A673 (cell line): ENCODE measurements at regions not wholly inside any gene's neighbourhood (a gene's known extent, or its start where the extent isn't known, plus 50 kb on each side); places are given as distances from the start of the nearest gene placed in this dataset.

ENCODE experiments used
- EZH2 ChIP-seq: fragments of 200-600 bp; sonication (generic); IDR thresholded peaks from 2 replicates; pipeline ENCODE4 v1.6.1; 2017; ENCODE audit warnings: borderline replicate concordance, low read depth, mild to moderate bottlenecking, mixed read lengths, antibody characterized with exemption, low read length; ENCODE audit not compliant: poor library complexity, severe bottlenecking
- TF ChIP-seq, protein P1 (sequence below): fragments of 300-800, 200-600 bp; sonication (generic); conservative IDR thresholded peaks from 2 replicates; pipeline ENCODE4 v1.5.1; 2017; ENCODE audit warnings: low read depth, mild to moderate bottlenecking, antibody characterized with exemption, low read length, moderate library complexity, mixed read lengths

DNA sequence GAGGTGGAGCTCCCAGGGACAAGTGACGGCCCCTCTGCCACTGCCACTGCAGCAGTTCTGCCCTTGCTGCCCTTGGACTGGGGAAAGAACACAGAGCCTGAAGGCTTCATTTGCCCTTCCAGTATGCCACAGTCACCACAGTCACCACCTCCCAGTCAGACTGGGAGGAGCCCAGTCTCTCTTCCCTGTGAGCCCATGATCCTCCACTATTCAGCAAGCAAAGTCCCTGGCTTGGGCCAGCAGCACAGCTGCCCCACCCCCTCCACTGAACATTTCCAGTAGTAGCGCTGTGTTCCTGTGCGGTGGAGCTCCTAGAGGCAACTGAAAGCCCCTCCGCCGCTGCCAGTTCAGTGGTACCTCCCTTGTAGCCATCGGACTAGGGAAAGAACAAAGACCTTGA, 329.4 kb downstream of the MAN2A1 start:
- no peak for TF ChIP-seq EZH2
- TF ChIP-seq, protein P1, sequence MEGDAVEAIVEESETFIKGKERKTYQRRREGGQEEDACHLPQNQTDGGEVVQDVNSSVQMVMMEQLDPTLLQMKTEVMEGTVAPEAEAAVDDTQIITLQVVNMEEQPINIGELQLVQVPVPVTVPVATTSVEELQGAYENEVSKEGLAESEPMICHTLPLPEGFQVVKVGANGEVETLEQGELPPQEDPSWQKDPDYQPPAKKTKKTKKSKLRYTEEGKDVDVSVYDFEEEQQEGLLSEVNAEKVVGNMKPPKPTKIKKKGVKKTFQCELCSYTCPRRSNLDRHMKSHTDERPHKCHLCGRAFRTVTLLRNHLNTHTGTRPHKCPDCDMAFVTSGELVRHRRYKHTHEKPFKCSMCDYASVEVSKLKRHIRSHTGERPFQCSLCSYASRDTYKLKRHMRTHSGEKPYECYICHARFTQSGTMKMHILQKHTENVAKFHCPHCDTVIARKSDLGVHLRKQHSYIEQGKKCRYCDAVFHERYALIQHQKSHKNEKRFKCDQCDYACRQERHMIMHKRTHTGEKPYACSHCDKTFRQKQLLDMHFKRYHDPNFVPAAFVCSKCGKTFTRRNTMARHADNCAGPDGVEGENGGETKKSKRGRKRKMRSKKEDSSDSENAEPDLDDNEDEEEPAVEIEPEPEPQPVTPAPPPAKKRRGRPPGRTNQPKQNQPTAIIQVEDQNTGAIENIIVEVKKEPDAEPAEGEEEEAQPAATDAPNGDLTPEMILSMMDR = no peak
